Uterus (tissue), 2 donors: ENCODE measurements at regions not wholly inside any gene's neighbourhood (a gene's known extent, or its start where the extent isn't known, plus 50 kb on each side); places are given as distances from the start of the nearest gene placed in this dataset.

Source experiments
- CTCF ChIP-seq, 4 experiments: fragments of 200-600 bp in 2 of 4; fragments of 450-650 bp in 2 of 4; sonication (generic) in 2 of 4; IDR thresholded peaks; one replicate each; pipeline ENCODE4 v1.5.1; 2016 to 2019; ENCODE audit warnings: antibody characterized with exemption in 4 of 4, mild to moderate bottlenecking in 2 of 4, moderate library complexity in 1 of 4
- POLR2A ChIP-seq, 2 donors: fragments of 450-650 bp; IDR thresholded peaks; one replicate each; pipeline ENCODE4 v1.6.1; 2016; ENCODE audit warnings: antibody characterized with exemption in 2 of 2, mild to moderate bottlenecking in 1 of 2, moderate library complexity in 1 of 2

GRCh38 chr18:77784759-77785379, 535.2 kb downstream of the GALR1 start:
- TF ChIP-seq CTCF (IDR thresholded peaks at IDR 0.05): no peak
- no peak for TF ChIP-seq POLR2A (IDR thresholded peaks at IDR 0.05)
